ENCODE measurements at regions not wholly inside any gene's neighbourhood (a gene's known extent, or its start where the extent isn't known, plus 50 kb on each side); places are given as distances from the start of the nearest gene placed in this dataset.

- ATAC-seq (no peak), DNase-seq (no peak)
- TF ChIP-seq CTCF (IDR thresholded peaks at IDR 0.05) = no peak
- Histone ChIP-seq H3K9me3 (no peaks in the 10 kb centered on the region), H3K4me3 (no peak overlapping the region), H3K4me1 (no peaks in the 10 kb centered on the region), H3K27ac (no peak overlapping the region), H3K27me3 (ENCODE audit: insufficient read depth in 3 of 3, low read length in 2 of 3) (peaks cover 0 to 16% (median 3%) of the 10 kb centered on the region in 3 donors), H3K36me3 (ENCODE audit: insufficient read depth in 1 of 2, low read depth in 1 of 2) (no peaks in the 10 kb centered on the region)
- 53 to 79% (median 74%) methylated on average over 6 of the region's 6 CpGs for WGBS, 3 donors
- intact Hi-C loops (cut with DNase I) = no loop called here
These were observed 789.9 kb downstream of the UQCRFS1 start for GRCh38 chr19:28422791-28423650.

DNA sequence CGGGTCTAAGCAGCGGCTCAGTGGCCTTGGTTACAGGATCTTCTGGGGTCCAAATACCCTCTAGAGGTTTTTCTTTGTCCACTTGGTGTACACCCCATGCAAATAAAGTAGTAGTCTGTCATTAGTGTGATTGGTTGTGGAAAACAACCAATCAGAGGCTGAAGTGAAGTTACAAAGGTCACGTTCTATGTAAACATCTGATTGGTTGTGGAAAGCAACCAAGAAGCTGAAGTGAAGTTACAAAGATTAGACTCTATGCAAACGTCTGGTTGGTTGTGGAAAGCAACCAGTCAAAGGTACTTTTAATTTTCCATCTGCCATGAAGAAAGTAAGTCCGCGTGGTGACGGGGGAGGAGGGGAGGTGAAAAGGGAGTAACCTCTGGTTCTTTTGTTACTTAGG, 790.9 kb downstream of the UQCRFS1 start:
- Histone ChIP-seq H3K9me3 (no peaks in the 10 kb centered on the region), H3K4me1 (no peaks in the 10 kb centered on the region), H3K4me3 (no peak overlapping the region), H3K27ac (no peak overlapping the region), H3K27me3 (ENCODE audit: insufficient read depth in 3 of 3, low read length in 2 of 3) (peaks cover 0 to 16% (median 3%) of the 10 kb centered on the region in 3 donors), H3K36me3 (ENCODE audit: insufficient read depth in 1 of 2, low read depth in 1 of 2) (no peaks in the 10 kb centered on the region)
- 81 to 84% (median 83%) methylated on average over 7 of the region's 7 CpGs for WGBS, 3 donors
- TF ChIP-seq CTCF (IDR thresholded peaks at IDR 0.05) = no peak
- intact Hi-C loops (cut with DNase I) = no loop called here
- no peak for DNase-seq
- ATAC-seq = no peak

- no peak overlapping the region for H3K27ac ChIP-seq
- H3K4me1 ChIP-seq = no peaks in the 10 kb centered on the region
- intact Hi-C loops (cut with DNase I) = no loop called here
- ATAC-seq (no peak), DNase-seq (no peak)
- no peaks in the 10 kb centered on the region for H3K9me3 ChIP-seq
- peaks cover 0 to 12% (median 3%) of the 10 kb centered on the region in 3 donors for H3K27me3 ChIP-seq (ENCODE audit: insufficient read depth in 3 of 3, low read length in 2 of 3)
- 57 to 65% (median 59%) methylated on average over 13 of the region's 13 CpGs for WGBS, 3 donors
- no peak for TF ChIP-seq CTCF (IDR thresholded peaks at IDR 0.05)
- no peak overlapping the region for H3K4me3 ChIP-seq
- H3K36me3 ChIP-seq (ENCODE audit: insufficient read depth in 1 of 2, low read depth in 1 of 2) = no peaks in the 10 kb centered on the region
These were observed 792.0 kb downstream of the UQCRFS1 start for GRCh38 chr19:28420811-28421550.

- Histone ChIP-seq H3K27ac (no peak overlapping the region), H3K4me3 (no peak overlapping the region), H3K9me3 (no peaks in the 10 kb centered on the region), H3K27me3 (ENCODE audit: insufficient read depth in 3 of 3, low read length in 2 of 3) (peaks cover 0 to 8% (median 3%) of the 10 kb centered on the region in 3 donors), H3K4me1 (no peaks in the 10 kb centered on the region), H3K36me3 (ENCODE audit: insufficient read depth in 1 of 2, low read depth in 1 of 2) (no peaks in the 10 kb centered on the region)
- no peak for ATAC-seq
- TF ChIP-seq CTCF (IDR thresholded peaks at IDR 0.05) = no peak
- no peak for DNase-seq
- WGBS, 3 donors = 82 to 87% (median 87%) methylated on average over 2 of the region's 2 CpGs
- intact Hi-C loops (cut with DNase I) = no loop called here
These were observed 793.6 kb downstream of the UQCRFS1 start for GRCh38 chr19:28419312-28419711.

All from psoas muscle (tissue), 7 donors.